Kidney (tissue), 13 donors: ENCODE measurements at regions not wholly inside any gene's neighbourhood (a gene's known extent, or its start where the extent isn't known, plus 50 kb on each side); places are given as distances from the start of the nearest gene placed in this dataset.

Experiments used
- DNase-seq, 5 donors: peaks; one replicate each; pipeline ENCODE4 v3.0.0-alpha.2; 2013 to 2020
- FAIRE-seq: peaks from 2 replicates; lab custom pipeline; 2012; peaks lifted over from hg19 to GRCh38; lab: Jason Lieb, UNC
- H3K27ac ChIP-seq, 2 donors: one replicate each; pipeline ENCODE4 v1.7.0; 2013; ENCODE audit warnings: low read depth in 2 of 2, low read length in 2 of 2, inconsistent platforms in 1 of 2
- H3K27me3 ChIP-seq: one replicate; pipeline ENCODE4 v1.7.1; 2013; ENCODE audit warnings: low read length, inconsistent platforms; ENCODE audit not compliant: control insufficient read depth, insufficient read depth
- H3K36me3 ChIP-seq, 3 donors: one replicate each; pipeline versions ENCODE4 v1.7.0 to v1.7.1; 2013; ENCODE audit warnings: low read length in 3 of 3, control low read depth in 1 of 3, inconsistent platforms in 1 of 3; ENCODE audit not compliant: insufficient read depth in 3 of 3, control insufficient read depth in 2 of 3
- H3K4me1 ChIP-seq, 3 donors: one replicate each; pipeline versions ENCODE4 v1.7.0 to v1.7.1; 2013; ENCODE audit warnings: low read length in 3 of 3, inconsistent platforms in 1 of 3, low read depth in 1 of 3; ENCODE audit not compliant: control insufficient read depth in 2 of 3, insufficient read depth in 2 of 3
- H3K4me3 ChIP-seq, 3 donors: one replicate each; pipeline versions ENCODE4 v1.7.0 to v1.8.1; 2013; ENCODE audit warnings: low read length in 3 of 3, control low read depth in 1 of 3, inconsistent platforms in 1 of 3
- H3K9ac ChIP-seq, 3 donors: one replicate each; pipeline versions ENCODE4 v1.7.0 to v1.7.1; 2013; ENCODE audit warnings: low read length in 3 of 3, control low read depth in 1 of 3, inconsistent platforms in 1 of 3
- H3K9me3 ChIP-seq, 3 donors: one replicate each; pipeline versions ENCODE4 v1.7.0 to v1.7.1; 2013; ENCODE audit warnings: low read length in 3 of 3, control low read depth in 1 of 3, inconsistent platforms in 1 of 3; ENCODE audit not compliant: control insufficient read depth in 2 of 3, insufficient read depth in 1 of 3
- CTCF ChIP-seq: IDR thresholded peaks from 3 replicates; pipeline ENCODE4 v1.5.1; 2012; ENCODE audit warnings: mild to moderate bottlenecking, moderate library complexity, borderline replicate concordance; ENCODE audit not compliant: insufficient read depth; ENCODE audit errors: extremely low read depth
- intact Hi-C: fragments of 100-400 bp; cut with DNase I; formaldehyde crosslinking; loops from one replicate; pipeline ENCODE4 v1.11.1; 2022
- donor health status: control.
- donor health status: control.
- donor health status: control.
- donor health status: control.
- donor health status: control.
- donor health status: DM: yes; HTN: yes; CAD: no.
- donor health status: Normal renal cell carcinoma (clear cell type).

- Histone ChIP-seq H3K4me3 (no peak overlapping the region), H3K9me3 (no peaks in the 10 kb centered on the region), H3K27me3 (no peaks in the 10 kb centered on the region), H3K4me1 (peaks cover 0 to 11% (median 3%) of the 10 kb centered on the region in 3 donors), H3K9ac (no peak overlapping the region), H3K27ac (no peak overlapping the region), H3K36me3 (no peaks in the 10 kb centered on the region)
- DNase-seq (peak in 3 of 5 donors; percentile 57 to 79 (median 73)), FAIRE-seq (no peak)
- intact Hi-C loops, result loop anchor here (5.0 to 10.0 kb wide), 2 partner anchors 135 to 288 kb away; no protein-coding TSS in a partner anchor
- TF ChIP-seq CTCF, result peak; percentile 97
Measured at GRCh38 chr15:31489801-31490646, 163.4 kb downstream of the KLF13 start.

- no peaks in the 10 kb centered on the region for H3K9me3 ChIP-seq
- FAIRE-seq, result no peak
- peaks cover 0 to 2% (median 0%) of the 10 kb centered on the region in 3 donors for H3K4me1 ChIP-seq
- no peaks in the 10 kb centered on the region for H3K27me3 ChIP-seq
- intact Hi-C loops, result no loop called here
- no peak for TF ChIP-seq CTCF
- H3K36me3 ChIP-seq, result no peaks in the 10 kb centered on the region
- DNase-seq, result no peak
- no peak overlapping the region for H3K9ac ChIP-seq
- no peak overlapping the region for H3K4me3 ChIP-seq
- no peak overlapping the region for H3K27ac ChIP-seq
Measured at GRCh38 chr15:31494786-31495185, 168.2 kb downstream of the KLF13 start.

GRCh38 chr15:31495281-31495680 lies 168.6 kb downstream of the KLF13 start:
- intact Hi-C loops, result no loop called here
- Histone ChIP-seq H3K27me3 (no peaks in the 10 kb centered on the region), H3K4me1 (no peaks in the 10 kb centered on the region), H3K27ac (no peak overlapping the region), H3K9me3 (no peaks in the 10 kb centered on the region), H3K36me3 (no peaks in the 10 kb centered on the region), H3K4me3 (no peak overlapping the region), H3K9ac (no peak overlapping the region)
- TF ChIP-seq CTCF, result no peak
- FAIRE-seq (no peak), DNase-seq (no peak)
